Suprapubic skin (tissue), 4 donors: ENCODE measurements at regions not wholly inside any gene's neighbourhood (a gene's known extent, or its start where the extent isn't known, plus 50 kb on each side); places are given as distances from the start of the nearest gene placed in this dataset.

Experiments used
- DNase-seq, 2 donors: peaks; one replicate each; pipeline ENCODE4 v3.0.0-alpha.2; 2019; ENCODE audit warnings: low spot score in 2 of 2
- H3K27ac ChIP-seq: fragments of 200-600 bp; sonication (generic); one replicate; pipeline ENCODE4 v1.5.1; 2019
- H3K27me3 ChIP-seq: fragments of 200-600 bp; sonication (generic); one replicate; pipeline ENCODE4 v1.5.1; 2019
- H3K36me3 ChIP-seq: fragments of 200-600 bp; sonication (generic); one replicate; pipeline ENCODE4 v1.5.1; 2019
- H3K4me1 ChIP-seq: fragments of 200-600 bp; sonication (generic); one replicate; pipeline ENCODE4 v1.5.1; 2019
- H3K4me3 ChIP-seq: fragments of 200-600 bp; sonication (generic); one replicate; pipeline ENCODE4 v1.5.1; 2019; ENCODE audit warnings: mild to moderate bottlenecking
- H3K9me3 ChIP-seq: fragments of 200-600 bp; sonication (generic); one replicate; pipeline ENCODE4 v1.5.1; 2019
- CTCF ChIP-seq, 2 donors: fragments of 200-600 bp in 1 of 2; fragments of 450-650 bp in 1 of 2; sonication (generic) in 1 of 2; IDR thresholded peaks; one replicate each; pipeline ENCODE4 v1.5.1; 2016 to 2019; ENCODE audit warnings: antibody characterized with exemption in 2 of 2, mild to moderate bottlenecking in 1 of 2, moderate library complexity in 1 of 2
- EP300 ChIP-seq: sonication (generic); formaldehyde crosslinking; IDR thresholded peaks from one replicate; pipeline ENCODE4 v1.6.1; 2017; ENCODE audit warnings: antibody characterized with exemption
- POLR2A ChIP-seq, 2 donors: fragments of 450-650 bp; IDR thresholded peaks; one replicate each; pipeline ENCODE4 v1.6.1; 2017; ENCODE audit warnings: antibody characterized with exemption in 2 of 2, mild to moderate bottlenecking in 2 of 2, moderate library complexity in 2 of 2
- POLR2AphosphoS5 ChIP-seq, 3 donors: sonication (generic); formaldehyde crosslinking; IDR thresholded peaks; one replicate each; pipeline ENCODE4 v1.6.1; 2017; ENCODE audit warnings: antibody characterized with exemption in 3 of 3
- WGBS: methylation state at CpG from one replicate; pipeline ENCODE4 v1.1.5; 2018; 5-methylcytosine and 5-hydroxymethylcytosine counted together

DNA sequence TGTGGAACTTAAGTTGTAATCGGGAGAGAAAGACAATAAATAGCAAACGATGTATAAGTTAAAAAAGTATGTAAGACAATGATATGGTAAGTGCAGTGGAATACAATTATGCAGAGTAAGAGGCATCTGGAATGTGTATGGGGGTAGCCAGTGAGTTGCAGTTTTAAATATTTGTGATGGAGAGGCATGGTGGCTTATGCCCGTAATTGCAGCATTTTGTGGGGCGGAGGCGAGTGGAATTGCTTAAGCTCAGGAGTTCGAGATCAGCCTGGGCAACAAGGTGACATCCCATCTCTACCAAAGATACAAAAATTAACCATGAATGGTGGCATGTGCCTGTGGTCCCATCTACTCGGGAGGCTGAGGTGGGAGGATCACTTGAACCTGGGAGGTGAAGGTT lies 52.5 kb upstream of the WDFY3 start:
- no peak for DNase-seq
- no peaks in the 10 kb centered on the region for H3K9me3 ChIP-seq
- H3K27me3 ChIP-seq: no peaks in the 10 kb centered on the region
- no peak overlapping the region for H3K27ac ChIP-seq
- H3K4me3 ChIP-seq: no peak overlapping the region
- TF ChIP-seq CTCF (IDR thresholded peaks at IDR 0.05) (no peak), POLR2A (IDR thresholded peaks at IDR 0.05) (no peak), EP300 (no peak), POLR2AphosphoS5 (IDR thresholded peaks at IDR 0.05) (no peak)
- WGBS: 93% methylated on average over 7 of the region's 7 CpGs
- H3K4me1 ChIP-seq: no peaks in the 10 kb centered on the region
- no peaks in the 10 kb centered on the region for H3K36me3 ChIP-seq

- 72% methylated on average over 2 of the region's 2 CpGs for WGBS
- no peak overlapping the region for H3K27ac ChIP-seq
Observed at GRCh38 chr4:85019411-85019810, 52.9 kb upstream of the WDFY3 start.

GRCh38 chr4:85024671-85025070 lies 58.2 kb upstream of the WDFY3 start:
- TF ChIP-seq EP300 (no peak), POLR2A (IDR thresholded peaks at IDR 0.05) (no peak), POLR2AphosphoS5 (IDR thresholded peaks at IDR 0.05) (no peak), CTCF (IDR thresholded peaks at IDR 0.05) (no peak)
- no peaks in the 10 kb centered on the region for H3K27me3 ChIP-seq

More at GRCh38 chr4:85019411-85019810, 52.9 kb upstream of the WDFY3 start:
- no peaks in the 10 kb centered on the region for H3K36me3 ChIP-seq
- no peak for TF ChIP-seq CTCF (IDR thresholded peaks at IDR 0.05)
- H3K9me3 ChIP-seq: no peaks in the 10 kb centered on the region
- no peak for DNase-seq
- no peaks in the 10 kb centered on the region for H3K4me1 ChIP-seq
- no peak overlapping the region for H3K4me3 ChIP-seq
- H3K27me3 ChIP-seq: no peaks in the 10 kb centered on the region

DNA sequence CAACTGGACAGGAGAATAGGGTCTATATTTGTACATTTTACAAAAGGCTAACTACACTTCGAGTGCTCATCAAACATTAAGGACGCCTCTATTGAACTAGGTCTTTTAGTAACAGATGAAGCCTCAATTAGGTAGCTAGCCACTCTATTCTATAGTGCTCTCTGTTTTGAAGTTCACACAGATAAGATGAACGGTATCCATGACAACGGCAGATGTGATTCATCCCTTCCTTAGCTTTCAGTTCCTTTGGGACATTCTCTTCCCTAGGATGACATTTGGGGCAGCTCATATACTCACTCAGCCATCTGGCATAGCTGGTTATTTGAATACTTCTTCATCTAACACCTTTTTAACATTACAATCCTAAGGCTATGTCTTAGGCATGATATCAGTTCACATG lies 62.4 kb upstream of the WDFY3 start:
- whole genome bisulfite sequencing: 86% methylated on average over 4 of the region's 4 CpGs

More at GRCh38 chr4:85024671-85025070, 58.2 kb upstream of the WDFY3 start:
- no peak overlapping the region for H3K4me3 ChIP-seq
- no peaks in the 10 kb centered on the region for H3K36me3 ChIP-seq
- H3K4me1 ChIP-seq: no peaks in the 10 kb centered on the region
- no peak overlapping the region for H3K27ac ChIP-seq
- H3K9me3 ChIP-seq: no peaks in the 10 kb centered on the region
- 82% methylated on average over 6 of the region's 6 CpGs for WGBS
- no peak for DNase-seq

DNA sequence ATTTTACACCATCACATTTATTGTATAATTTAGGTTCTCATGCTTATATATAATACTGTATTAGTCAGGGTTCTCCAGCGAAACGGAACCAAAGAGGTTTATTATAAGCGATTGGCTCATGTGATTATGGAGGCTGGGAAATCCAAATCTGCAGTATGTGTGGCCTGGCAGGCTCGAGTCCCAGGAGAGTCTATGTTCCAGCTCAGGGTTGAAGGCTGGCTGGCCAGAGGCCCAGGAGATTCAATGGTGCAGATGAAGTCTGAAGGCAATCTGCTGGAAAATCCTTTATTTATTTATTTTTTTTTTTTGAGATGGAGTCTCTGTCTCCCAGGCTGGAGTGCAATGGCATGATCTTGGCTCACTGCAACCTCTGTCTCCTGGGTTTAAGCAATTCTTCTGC lies 63.0 kb upstream of the WDFY3 start:
- WGBS: 88% methylated on average over 4 of the region's 4 CpGs
- H3K27ac ChIP-seq: no peak overlapping the region
- no peaks in the 10 kb centered on the region for H3K27me3 ChIP-seq
- no peak overlapping the region for H3K4me3 ChIP-seq
- H3K9me3 ChIP-seq: no peaks in the 10 kb centered on the region
- no peaks in the 10 kb centered on the region for H3K36me3 ChIP-seq
- TF ChIP-seq POLR2A (IDR thresholded peaks at IDR 0.05) (no peak), POLR2AphosphoS5 (IDR thresholded peaks at IDR 0.05) (no peak), CTCF (IDR thresholded peaks at IDR 0.05) (no peak)
- H3K4me1 ChIP-seq: no peaks in the 10 kb centered on the region
- DNase-seq: no peak

More for the DNA sequence above, 62.4 kb upstream of the WDFY3 start:
- H3K36me3 ChIP-seq: no peaks in the 10 kb centered on the region
- H3K4me1 ChIP-seq: no peaks in the 10 kb centered on the region
- TF ChIP-seq EP300: no peak
- TF ChIP-seq POLR2AphosphoS5 (IDR thresholded peaks at IDR 0.05): no peak
- no peak for TF ChIP-seq CTCF (IDR thresholded peaks at IDR 0.05)
- TF ChIP-seq POLR2A (IDR thresholded peaks at IDR 0.05): no peak
- no peak overlapping the region for H3K27ac ChIP-seq
- no peak for DNase-seq
- no peaks in the 10 kb centered on the region for H3K9me3 ChIP-seq
- H3K27me3 ChIP-seq: no peaks in the 10 kb centered on the region
- no peak overlapping the region for H3K4me3 ChIP-seq
